Subcutaneous abdominal adipose tissue (tissue), 5 donors: ENCODE measurements at regions not wholly inside any gene's neighbourhood (a gene's known extent, or its start where the extent isn't known, plus 50 kb on each side); places are given as distances from the start of the nearest gene placed in this dataset.
A peak's percentile ranks its signal among the peaks of the same experiment; 100 is the strongest.
"Not testable (repeated sequence)": the region's sequence is repeated elsewhere in the genome, so short reads cannot be mapped to it uniquely, and the experiment has no call there.

Source experiments
- H3K27ac ChIP-seq: one replicate; pipeline ENCODE4 v1.7.0; 2013; ENCODE audit warnings: low read depth, mild to moderate bottlenecking, inconsistent platforms, low read length, moderate library complexity
- H3K27me3 ChIP-seq, 5 donors: one replicate each; pipeline ENCODE4 v1.7.0; 2013; ENCODE audit warnings: low read length in 5 of 5, inconsistent platforms in 1 of 5; ENCODE audit not compliant: control insufficient read depth in 5 of 5, insufficient read depth in 4 of 5
- H3K36me3 ChIP-seq, 5 donors: one replicate each; pipeline ENCODE4 v1.7.0; 2013; ENCODE audit warnings: low read length in 5 of 5; ENCODE audit not compliant: control insufficient read depth in 5 of 5, insufficient read depth in 5 of 5
- H3K4me1 ChIP-seq, 5 donors: one replicate each; pipeline ENCODE4 v1.7.0; 2013; ENCODE audit warnings: low read length in 5 of 5, mild to moderate bottlenecking in 3 of 5, moderate library complexity in 1 of 5; ENCODE audit not compliant: control insufficient read depth in 5 of 5, insufficient read depth in 5 of 5
- H3K4me3 ChIP-seq, 5 donors: one replicate each; pipeline ENCODE4 v1.7.0; 2013; ENCODE audit warnings: low read length in 5 of 5, low read depth in 1 of 5
- H3K9ac ChIP-seq, 5 donors: one replicate each; pipeline ENCODE4 v1.7.0; 2013; ENCODE audit warnings: low read length in 5 of 5, mild to moderate bottlenecking in 4 of 5, moderate library complexity in 3 of 5
- H3K9me3 ChIP-seq, 5 donors: one replicate each; pipeline ENCODE4 v1.7.0; 2013; ENCODE audit warnings: low read length in 5 of 5; ENCODE audit not compliant: control insufficient read depth in 5 of 5
- donor health status: healthy.
- donor health status: healthy.
- donor health status: healthy.
- donor health status: healthy.
- donor health status: healthy.

- Histone ChIP-seq H3K4me3 (no peak overlapping the region), H3K9me3 (peaks cover 0 to 6% (median 0%) of the 10 kb centered on the region in 5 donors), H3K36me3 (no peaks in the 10 kb centered on the region), H3K27ac (no peak overlapping the region), H3K4me1 (peaks cover 0 to 18% (median 14%) of the 10 kb centered on the region in 5 donors), H3K9ac (no peak overlapping the region), H3K27me3 (no peaks in the 10 kb centered on the region)
Observed at GRCh38 chr6:21871831-21872230, 278.3 kb downstream of the SOX4 start.

- no peaks in the 10 kb centered on the region for H3K27me3 ChIP-seq
- no peak overlapping the region for H3K9ac ChIP-seq
- peaks cover 0 to 18% (median 14%) of the 10 kb centered on the region in 5 donors for H3K4me1 ChIP-seq
- no peaks in the 10 kb centered on the region for H3K36me3 ChIP-seq
- peaks cover 0 to 6% (median 0%) of the 10 kb centered on the region in 5 donors for H3K9me3 ChIP-seq
- H3K4me3 ChIP-seq, result no peak overlapping the region
- H3K27ac ChIP-seq, result no peak overlapping the region
Observed at GRCh38 chr6:21872749-21873148, 279.2 kb downstream of the SOX4 start.

GRCh38 chr6:21873562-21873961, 280.0 kb downstream of the SOX4 start:
- Histone ChIP-seq H3K9me3 (peaks cover 0 to 8% (median 0%) of the 10 kb centered on the region in 5 donors), H3K27me3 (no peaks in the 10 kb centered on the region), H3K4me3 (peak overlapping the region in 3 of 5 donors; percentile 4 to 29 (median 8)), H3K9ac (no peak overlapping the region), H3K36me3 (no peaks in the 10 kb centered on the region), H3K4me1 (peaks cover 0 to 18% (median 14%) of the 10 kb centered on the region in 5 donors), H3K27ac (no peak overlapping the region)

GRCh38 chr6:21874372-21874771, 280.8 kb downstream of the SOX4 start:
- Histone ChIP-seq H3K27ac (no peak overlapping the region), H3K4me1 (peaks cover 0 to 18% (median 14%) of the 10 kb centered on the region in 5 donors), H3K4me3 (no peak overlapping the region), H3K27me3 (no peaks in the 10 kb centered on the region), H3K9me3 (peaks cover 0 to 8% (median 0%) of the 10 kb centered on the region in 5 donors), H3K36me3 (no peaks in the 10 kb centered on the region), H3K9ac (no peak overlapping the region)

DNA sequence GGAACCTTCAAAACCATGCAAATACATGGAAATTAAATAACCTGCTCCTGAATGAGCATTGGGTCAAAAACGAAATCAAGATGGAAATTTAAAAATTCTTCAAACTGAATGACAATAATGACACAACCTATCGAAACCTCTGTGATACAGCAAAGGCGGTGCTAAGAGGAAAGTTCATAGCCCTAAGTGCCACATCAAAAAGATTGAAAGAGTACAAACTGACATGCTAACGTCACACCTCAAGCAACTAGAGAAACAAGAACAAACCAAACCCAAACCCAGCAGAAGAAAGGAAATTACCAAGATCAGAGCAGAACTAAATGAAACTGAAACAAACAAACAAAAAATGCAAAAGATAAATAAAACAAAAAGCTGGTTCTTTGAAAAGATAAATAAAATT, 283.5 kb downstream of the SOX4 start:
- not testable (repeated sequence) for H3K9me3 ChIP-seq, H3K36me3 ChIP-seq, H3K27ac ChIP-seq, H3K4me3 ChIP-seq, H3K27me3 ChIP-seq, H3K9ac ChIP-seq
- peaks cover 0 to 13% (median 11%) of the 10 kb centered on the region in 5 donors for H3K4me1 ChIP-seq

DNA sequence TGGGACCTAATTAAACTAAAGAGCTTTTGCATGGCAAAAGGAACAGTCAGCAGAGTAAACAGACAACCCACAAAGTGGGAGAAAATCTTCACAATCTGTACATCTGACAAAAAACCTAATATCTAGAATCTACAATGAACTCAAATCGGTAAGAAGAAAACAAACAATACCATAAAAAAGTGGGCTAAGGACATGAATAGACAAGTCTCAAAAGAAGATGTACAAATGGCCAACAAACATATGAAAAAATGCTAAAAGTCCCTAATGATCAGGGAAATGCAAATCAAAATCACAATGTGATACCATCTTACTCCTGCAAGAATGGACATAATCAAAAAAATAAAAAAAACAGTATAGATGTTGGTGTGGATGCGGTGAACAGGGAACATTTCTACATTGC, 286.7 kb downstream of the SOX4 start:
- H3K9ac ChIP-seq, H3K4me3 ChIP-seq, H3K4me1 ChIP-seq, H3K36me3 ChIP-seq, H3K27me3 ChIP-seq, H3K9me3 ChIP-seq, H3K27ac ChIP-seq: not testable (repeated sequence)

DNA sequence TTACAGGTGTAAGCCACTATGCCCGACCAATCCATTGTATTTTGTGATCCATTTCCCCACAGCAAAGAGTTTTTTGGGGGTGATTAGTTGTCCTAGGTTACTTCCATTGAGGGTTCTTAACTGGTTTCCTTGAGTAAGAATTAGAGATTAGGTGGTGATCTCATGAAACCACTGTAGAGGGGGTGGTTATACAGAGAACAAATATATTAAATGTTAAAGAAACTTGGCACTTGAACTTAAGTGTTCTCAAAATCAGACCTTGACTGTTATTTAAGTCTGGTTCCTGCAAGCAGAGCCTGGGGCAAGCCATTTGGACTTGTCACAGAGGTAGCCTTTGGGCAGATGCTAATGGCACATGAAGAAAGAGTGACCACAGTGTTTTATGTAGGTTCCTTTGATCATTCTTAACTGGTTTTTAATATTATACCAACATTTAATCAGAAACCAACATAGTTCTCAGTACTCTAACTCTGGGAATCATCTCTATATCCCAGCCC, 288.5 kb downstream of the SOX4 start:
- peaks cover 0 to 2% (median 0%) of the 10 kb centered on the region in 5 donors for H3K9me3 ChIP-seq
- H3K27me3 ChIP-seq, result no peaks in the 10 kb centered on the region
- no peaks in the 10 kb centered on the region for H3K36me3 ChIP-seq
- no peak overlapping the region for H3K27ac ChIP-seq
- no peak overlapping the region for H3K4me3 ChIP-seq
- peaks cover 3 to 22% (median 14%) of the 10 kb centered on the region in 5 donors for H3K4me1 ChIP-seq
- no peak overlapping the region for H3K9ac ChIP-seq

DNA sequence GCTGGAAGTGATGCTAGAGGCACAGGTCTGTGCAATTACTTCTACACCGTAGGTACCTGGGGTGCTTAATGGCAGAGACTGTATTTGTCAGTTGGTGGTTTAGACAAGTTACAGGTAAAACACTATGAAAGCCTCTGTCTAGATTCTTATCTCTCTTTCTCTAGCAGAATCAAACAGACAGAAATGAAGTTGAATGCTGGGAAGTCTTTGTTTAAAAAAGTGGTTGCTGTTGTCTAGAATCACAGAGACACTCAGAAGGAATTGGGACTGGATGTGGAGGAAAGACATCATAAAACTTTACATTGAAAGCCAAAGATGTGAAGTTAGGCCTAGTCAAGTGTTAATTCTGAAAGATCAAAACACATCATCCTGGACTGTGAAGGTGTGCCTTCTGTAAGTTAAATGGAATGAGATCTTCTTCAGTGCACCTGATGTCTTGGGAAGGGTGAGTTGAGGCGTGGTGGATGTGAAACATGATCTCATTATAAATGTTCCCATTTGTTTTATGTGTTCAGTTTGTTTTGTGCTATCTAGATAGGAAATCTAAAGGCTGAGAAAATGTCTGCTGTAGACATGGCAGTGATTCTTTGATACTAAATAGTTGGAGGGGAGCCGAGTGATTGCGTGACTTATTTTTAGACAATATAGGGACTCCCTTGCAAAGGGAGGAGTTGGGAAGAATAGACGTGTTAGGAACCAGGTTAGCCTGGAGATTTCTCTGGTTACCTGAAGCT, 290.2 kb downstream of the SOX4 start:
- no peak overlapping the region for H3K4me3 ChIP-seq
- H3K9ac ChIP-seq, result no peak overlapping the region
- no peaks in the 10 kb centered on the region for H3K36me3 ChIP-seq
- H3K27me3 ChIP-seq, result no peaks in the 10 kb centered on the region
- no peaks in the 10 kb centered on the region for H3K9me3 ChIP-seq
- peaks cover 3 to 28% (median 21%) of the 10 kb centered on the region in 5 donors for H3K4me1 ChIP-seq
- no peak overlapping the region for H3K27ac ChIP-seq

DNA sequence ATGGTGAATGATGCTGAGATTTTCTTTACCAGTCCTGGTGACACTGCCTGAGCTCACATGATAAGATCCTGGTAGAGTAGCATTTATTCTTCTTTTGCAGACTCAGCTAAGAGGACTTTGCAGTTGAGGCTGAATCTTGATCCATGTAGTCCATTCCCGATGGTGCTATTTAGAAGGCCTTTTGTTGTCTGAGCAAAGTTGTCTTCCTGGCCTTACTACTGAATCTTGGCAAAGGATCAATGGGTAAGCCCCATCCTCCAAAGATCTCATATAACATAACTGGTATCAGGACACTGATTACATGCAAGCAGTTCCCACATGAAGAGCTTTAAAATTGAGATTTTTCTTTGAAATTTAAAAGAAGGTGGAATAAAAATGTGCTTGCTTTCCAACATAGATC, 291.6 kb downstream of the SOX4 start:
- Histone ChIP-seq H3K4me3 (no peak overlapping the region), H3K9me3 (no peaks in the 10 kb centered on the region), H3K27ac (peak overlapping the region; percentile 88), H3K27me3 (no peaks in the 10 kb centered on the region), H3K4me1 (peaks cover 3 to 28% (median 21%) of the 10 kb centered on the region in 5 donors), H3K36me3 (no peaks in the 10 kb centered on the region), H3K9ac (no peak overlapping the region)

DNA sequence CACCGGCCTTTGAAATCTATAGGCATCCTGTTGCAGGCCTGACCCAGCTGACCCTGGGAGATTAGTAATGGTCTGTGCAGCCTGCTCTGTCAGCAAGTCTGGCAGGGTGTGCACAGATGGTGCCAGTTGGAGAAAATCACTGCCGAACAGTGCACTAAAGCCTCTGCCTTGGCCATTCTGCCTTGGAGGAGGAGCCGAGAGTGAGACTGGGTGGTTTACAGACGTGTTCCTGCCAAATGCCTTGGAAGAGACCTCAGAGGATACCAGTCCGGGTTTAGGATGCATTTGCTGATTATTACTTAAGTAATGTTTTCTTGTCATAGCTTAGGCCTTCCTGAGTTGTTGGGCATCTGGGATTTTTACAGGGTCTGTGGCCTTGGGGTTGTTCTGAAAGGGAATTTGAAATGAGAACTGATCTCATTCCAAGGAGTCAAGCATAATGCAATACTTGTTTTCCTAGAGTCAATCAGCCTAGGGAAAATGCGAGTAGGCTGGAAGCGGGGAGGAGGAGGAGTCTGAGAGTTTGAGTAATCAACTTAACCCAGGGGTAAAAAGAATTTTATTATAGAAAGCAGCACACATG, 292.1 kb downstream of the SOX4 start:
- peak overlapping the region in 2 of 5 donors; percentile 6 to 36 for H3K4me3 ChIP-seq

More for the DNA sequence above, 292.1 kb downstream of the SOX4 start:
- H3K27me3 ChIP-seq, result no peaks in the 10 kb centered on the region
- no peak overlapping the region for H3K9ac ChIP-seq
- peaks cover 3 to 28% (median 21%) of the 10 kb centered on the region in 5 donors for H3K4me1 ChIP-seq
- H3K27ac ChIP-seq, result peak overlapping the region; percentile 88
- no peaks in the 10 kb centered on the region for H3K9me3 ChIP-seq
- no peaks in the 10 kb centered on the region for H3K36me3 ChIP-seq
